GM21526 (cell line): ENCODE measurements at regions not wholly inside any gene's neighbourhood (a gene's known extent, or its start where the extent isn't known, plus 50 kb on each side); places are given as distances from the start of the nearest gene placed in this dataset.
"Not testable (repeated sequence)": the region's sequence is repeated elsewhere in the genome, so short reads cannot be mapped to it uniquely, and the experiment has no call there.

Experiments used
- ATAC-seq: cut with Tn5 transposase; IDR thresholded peaks from one replicate; pipeline ENCODE4 v1.9.1; 2021; ENCODE audit warnings: moderate library complexity; ENCODE audit not compliant: unreplicated experiment, low FRiP score

DNA sequence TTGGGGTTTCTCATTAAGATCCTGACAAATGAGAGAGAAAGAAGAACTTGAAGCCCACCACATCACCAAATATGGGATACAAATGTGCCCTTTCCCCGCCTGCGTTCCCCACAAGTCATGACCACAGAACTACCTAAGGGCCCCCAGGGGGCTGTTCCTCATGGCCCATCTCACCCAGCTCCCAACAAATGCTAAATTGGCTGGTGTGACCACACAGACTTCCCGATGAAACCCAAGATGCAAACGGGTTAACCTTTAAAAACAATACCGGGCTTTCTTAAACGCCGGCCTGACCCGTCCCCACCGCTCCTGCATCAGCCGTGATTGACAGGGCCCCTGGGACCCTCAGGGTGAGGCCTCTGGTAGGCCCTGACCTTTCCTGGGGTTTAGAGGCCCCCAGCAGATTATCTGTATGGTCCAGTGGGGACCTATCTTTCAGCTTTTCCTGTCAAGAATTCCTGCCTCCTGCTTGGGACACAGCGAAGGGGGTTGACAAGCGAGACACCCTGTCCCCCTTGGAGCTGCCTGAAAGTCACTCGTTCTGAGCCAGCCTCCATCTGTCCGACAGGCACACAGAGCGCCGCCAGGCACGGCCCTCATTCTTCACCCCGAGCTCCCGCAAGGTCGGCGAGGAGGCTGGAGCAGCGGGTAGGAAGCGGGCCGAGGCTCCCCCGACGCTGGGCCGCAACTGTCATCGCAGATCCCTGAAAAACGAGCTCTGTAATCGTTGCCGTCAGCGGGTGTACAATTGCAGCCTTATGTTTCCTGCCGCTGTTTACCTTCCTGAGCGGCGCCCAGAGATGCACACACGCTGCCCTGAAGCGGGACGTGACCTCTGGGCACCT is 300.1 kb downstream of the FOXL1 start:
- ATAC-seq: no peak

DNA sequence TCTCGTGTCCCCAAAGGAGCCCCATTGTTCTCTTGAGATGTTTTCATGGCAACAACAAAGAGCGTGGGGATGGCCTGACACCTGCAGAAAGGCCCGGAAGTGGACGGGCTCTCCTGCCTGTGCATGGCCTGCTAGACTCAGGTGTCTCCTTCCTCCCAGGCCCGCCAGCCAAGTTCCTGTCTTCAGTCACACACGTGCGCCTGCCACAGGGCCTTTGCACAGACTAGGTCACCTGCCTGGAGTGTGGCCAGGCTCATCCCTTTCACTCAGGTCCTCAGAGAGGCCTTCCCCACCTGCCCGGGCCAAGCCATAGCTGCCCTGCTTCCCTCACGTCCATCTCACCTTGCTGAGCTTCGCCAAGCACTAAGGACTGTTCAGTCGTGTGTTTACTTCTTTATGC is 300.9 kb downstream of the FOXL1 start:
- ATAC-seq: no peak

DNA sequence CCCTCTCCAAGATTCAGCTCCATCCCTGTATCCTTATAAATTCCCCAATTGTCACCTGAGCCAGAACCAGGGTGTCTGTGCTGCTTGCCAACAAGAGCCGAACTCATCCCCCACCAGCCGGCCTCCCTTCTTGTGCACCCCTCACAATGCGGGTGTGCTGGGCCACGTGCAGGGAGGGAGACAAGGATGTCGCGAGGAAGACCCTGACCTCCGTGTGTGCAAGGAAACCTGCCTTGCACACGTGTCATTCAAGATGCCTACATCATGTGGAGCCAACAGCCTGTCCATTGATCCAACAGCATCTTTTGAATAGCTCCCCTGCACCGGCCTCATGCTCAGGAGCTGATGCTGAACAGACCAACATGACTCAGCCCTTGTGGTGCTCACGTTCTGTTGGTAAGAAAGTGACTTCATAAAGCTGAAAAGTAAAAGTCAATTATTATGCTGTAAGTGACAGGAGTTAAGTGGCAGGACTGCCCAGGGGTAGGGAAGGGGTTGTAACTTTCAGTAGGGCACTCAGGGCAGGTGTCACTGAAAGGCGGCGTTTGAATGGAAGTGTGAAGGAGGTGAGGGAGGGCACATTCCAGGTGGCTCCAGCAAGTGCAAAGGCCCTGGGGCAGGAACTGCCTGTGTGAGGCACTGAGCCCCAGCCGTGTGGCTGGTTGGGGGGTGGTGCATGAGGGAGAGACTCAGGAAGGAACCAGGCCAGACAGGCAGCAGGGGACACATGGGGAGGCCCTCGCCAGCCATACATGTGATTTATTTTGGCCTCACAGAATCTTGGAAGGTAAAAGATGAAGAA is 302.2 kb downstream of the FOXL1 start:
- ATAC-seq: no peak

DNA sequence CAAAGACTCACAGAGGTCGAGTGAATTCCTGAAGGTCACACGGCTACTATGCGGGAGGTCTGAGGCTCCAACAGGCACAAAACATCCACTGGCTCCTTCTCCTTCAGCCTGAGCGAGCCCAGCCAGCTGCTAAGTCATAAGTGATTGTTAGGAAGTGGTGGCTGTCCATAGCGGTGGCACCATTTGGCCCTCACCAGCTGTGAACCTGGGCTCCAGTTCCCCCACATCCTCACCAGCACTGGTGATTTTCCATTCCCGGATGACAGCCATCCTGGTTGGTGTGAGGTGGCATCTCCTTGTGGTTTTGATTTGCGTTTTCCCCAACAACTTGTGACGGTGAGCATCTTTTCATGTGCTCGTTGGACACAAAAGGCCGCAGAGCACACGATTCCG is 302.8 kb downstream of the FOXL1 start:
- no peak for ATAC-seq

DNA sequence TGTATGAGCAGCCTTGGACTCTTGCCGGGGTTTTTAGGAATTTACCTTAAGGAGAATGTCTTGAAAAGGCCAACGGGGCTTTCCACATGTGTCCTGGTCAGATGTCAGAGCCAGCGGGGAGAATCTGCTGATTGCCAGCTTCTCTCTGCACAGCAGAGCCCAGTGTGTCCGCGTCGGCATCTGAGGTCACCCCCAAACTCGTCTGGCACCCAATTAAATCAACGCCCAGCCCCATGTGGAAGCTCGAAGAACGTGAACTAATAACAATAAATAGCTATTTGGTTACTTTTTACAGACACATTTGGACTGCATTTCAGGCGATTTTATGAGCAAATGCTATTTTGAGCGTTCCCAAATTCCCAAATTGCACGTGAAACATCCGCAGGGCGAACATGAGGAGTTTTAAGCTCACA is 303.5 kb downstream of the FOXL1 start:
- ATAC-seq: no peak

DNA sequence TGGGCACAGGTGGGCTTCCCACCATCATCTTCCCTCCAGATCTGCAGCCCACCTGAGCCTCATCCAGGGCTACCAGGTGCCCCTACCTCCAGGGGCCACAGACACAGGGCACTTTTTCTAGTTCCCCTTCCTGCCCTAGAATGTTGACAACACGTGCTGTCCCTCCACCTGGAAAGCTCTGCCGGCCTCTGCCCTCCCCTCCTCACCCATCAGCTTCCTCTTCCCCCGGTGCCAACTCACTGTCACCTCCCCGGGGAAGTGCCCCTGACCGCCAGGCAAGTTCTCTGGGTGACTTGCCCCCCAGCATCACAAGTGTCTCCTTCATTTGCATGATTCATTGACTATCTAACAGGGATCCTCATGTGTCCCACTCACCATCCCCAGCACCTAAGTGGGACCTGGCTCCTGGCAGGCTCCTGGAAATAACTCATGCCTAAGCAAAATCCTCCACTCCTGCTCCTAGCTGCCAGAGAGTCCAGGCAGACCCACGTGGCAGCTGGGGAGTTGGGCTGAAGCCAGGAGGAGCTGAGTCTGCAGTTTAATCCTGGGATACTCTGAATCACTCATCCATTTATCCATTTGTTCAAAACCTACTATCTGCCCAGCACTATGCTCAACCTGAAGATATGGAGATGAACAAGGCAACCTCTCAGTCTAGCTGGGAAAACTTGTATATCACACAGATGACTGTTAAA is 304.4 kb downstream of the FOXL1 start:
- ATAC-seq: no peak

DNA sequence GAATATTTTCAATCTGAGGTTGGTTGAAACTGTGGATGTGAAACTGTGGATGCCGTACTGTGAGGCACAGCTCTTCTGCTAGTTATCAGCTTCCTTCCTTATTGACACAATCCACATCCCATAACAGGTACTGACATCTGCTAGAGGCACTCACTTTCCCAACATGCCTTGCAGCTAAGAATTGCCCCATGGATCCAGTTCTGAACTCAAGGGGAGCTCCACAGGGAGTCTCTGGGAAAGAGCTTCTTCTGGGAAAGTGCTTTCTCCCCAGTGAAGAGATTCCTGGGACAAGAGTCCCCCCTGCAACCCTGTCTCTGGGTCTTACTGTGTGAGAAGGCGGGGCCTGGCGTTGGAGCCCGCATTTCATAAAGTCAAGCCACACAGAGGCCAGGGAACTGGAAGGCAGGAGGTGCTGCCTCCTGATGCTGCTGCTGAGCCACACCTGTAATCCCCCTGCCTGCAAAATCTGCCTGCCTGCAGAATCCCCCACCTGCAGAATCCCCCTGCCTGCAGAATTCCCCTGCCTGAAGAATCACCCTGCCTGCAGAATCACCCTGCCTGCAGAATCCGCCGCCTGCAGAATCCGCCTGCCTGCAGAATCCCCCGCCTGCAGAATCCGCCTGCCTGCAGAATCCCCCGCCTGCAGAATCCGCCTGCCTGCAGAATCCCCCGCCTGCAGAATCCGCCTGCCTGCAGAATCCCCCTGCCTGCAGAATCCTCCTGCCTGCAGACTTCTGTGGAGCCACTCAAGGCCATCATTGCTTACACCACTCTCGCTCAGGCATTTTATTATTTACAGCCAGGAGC is 305.4 kb downstream of the FOXL1 start:
- ATAC-seq: no peak

DNA sequence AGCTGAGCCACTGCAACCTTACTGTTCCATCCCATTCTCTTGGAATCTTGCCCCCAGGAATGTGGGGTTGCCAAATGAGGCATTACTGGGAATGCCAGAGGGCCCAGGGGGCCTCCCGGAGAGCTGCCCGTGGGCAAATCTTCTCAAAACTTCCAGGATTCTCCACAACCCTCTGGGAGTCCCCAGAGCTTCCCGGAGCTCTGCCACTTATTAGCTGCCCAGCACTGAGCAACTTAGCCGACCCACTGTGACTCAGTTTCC is 306.0 kb downstream of the FOXL1 start:
- ATAC-seq: no peak

DNA sequence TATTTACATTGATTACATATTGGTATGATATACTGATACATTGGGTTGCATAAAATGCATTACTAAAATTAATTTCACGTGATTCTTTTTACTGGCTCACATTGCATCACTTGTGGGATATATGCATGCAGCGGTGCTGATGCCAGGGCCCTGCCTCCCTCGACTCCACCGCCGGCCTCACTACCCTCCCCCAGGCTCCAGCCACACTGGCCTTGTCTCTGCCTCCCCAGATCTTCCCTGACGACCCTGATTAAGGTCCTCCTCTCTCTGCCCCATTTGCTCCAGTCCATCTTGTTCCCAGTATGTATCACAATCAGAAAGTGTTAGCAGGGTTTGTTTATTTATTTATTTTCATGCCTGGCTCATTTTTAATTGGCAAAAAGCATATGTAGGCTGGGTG is 306.8 kb downstream of the FOXL1 start:
- no peak for ATAC-seq

DNA sequence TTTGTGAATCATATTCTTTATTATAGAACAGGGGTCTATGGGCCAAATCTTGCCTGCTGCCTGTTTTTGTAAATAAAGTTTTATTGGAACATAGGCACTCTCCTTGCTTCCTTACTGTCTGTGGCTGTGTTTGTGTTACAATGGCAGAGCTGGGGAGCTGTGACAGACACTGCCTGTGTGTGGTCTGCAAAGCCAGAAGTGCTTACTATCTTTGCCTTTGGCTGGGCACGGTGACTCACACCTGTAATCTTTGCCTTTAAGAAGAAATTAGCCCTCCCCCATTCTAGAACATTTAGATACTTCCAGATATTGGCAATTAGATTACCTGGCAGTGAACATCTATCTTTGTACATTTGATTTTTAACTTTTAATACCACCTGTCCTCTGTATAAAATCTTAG is 308.3 kb downstream of the FOXL1 start:
- no peak for ATAC-seq

DNA sequence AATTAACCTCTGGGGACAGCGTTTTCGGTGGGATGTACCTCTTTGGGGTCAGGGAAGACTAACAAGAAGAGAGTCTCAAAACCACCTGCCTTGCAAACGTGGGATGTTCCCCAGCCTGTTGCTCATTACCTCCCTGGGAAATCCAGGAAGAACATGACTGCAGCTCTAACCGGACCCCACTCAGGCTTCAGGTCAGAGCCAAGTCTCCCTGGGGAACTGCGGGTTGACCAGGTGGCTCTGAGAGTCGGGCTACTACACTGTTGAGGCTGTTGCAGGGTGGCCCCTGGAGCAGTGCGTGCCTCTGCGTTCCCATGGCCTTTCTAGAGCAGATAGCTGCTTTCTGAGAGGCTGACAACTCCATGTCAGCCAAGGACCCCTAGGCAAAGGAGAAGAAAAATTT is 309.1 kb downstream of the FOXL1 start:
- ATAC-seq: no peak

DNA sequence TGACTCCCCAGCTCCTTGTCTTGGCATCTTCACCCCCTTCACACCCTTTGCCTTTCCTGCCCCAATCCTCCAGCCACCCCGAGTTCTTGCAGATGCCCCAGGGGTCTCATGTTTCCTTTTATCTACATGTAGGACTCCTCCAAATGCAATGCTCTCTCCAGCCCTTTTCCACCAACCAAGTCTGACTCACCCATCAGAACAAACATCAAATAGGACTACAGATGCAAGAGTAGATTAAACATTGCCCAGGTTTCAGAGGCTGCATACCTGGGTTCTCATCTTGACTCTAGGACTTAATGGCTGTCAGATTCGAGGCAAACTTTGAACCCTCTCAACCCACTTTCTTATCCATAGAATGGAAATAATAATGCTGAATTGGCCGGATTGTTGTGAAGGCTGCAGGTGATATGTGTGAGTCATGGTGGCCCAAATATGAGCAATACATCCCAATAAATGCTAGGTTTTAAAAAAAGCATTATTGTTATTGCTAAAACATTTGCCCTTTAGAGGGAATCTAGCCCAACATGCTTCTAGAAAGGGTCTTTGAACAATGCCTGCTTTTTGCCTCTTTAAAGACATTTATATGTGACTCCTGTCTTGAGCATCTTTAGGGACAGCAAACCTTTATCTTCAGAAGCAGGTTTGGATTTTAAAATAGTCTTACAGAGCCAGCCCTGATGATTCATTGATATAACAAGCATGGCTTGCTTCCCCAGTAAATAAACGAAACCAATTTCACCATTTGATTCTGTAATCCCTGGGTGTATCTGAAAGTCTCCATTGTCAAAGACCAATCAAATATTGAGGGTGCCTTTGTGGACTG is 310.1 kb downstream of the FOXL1 start:
- ATAC-seq: no peak

DNA sequence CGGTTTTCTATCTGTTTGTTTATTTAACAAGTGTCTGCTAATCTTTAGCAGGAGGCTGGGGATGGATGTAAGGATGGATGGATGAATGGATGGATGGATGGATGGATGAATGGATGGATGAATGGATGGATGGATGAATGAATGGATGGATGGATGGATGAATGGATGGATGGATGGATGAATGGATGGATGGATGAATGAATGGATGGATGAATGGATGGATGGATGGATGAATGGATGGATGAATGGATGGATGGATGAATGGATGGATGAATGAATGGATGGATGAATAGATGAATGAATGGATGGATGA is 310.7 kb downstream of the FOXL1 start:
- ATAC-seq: not testable (repeated sequence)

DNA sequence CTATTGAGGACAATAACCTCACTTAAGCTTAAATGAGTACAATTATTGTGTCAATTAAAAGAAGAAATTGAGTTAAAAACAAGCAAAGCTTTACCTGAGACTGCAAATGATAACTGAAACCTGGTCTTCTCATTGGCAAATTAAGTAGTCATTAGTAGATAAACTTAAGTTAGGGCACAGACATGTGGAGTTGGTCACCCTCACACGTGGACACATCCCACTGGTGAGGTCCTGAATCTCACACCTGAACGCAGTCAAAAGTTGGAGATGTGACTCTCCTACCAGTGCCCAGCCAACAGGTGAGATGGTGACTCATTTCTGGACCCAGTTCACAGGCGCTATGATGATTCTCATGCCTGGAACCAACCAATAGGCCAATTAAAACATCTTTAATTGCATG is 311.6 kb downstream of the FOXL1 start:
- ATAC-seq: no peak

DNA sequence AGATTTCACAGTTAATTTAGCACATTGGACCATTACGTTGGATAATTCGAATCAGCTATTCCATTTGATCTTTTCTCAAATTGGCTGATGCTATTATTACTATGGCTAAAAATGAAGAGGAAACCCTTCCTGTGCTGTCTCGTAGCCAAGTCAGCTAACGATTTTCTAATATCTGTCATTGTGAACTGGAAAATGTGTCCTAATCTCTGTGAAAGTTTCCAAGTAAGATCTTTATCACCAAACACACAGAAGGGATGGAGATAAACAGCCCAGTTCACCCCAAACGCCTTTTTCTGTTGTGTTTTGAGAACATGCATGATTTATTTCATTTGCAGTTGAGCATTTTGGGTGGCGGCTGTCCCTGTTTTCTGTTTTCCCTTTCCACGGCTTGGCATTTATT is 312.8 kb downstream of the FOXL1 start:
- ATAC-seq: no peak

DNA sequence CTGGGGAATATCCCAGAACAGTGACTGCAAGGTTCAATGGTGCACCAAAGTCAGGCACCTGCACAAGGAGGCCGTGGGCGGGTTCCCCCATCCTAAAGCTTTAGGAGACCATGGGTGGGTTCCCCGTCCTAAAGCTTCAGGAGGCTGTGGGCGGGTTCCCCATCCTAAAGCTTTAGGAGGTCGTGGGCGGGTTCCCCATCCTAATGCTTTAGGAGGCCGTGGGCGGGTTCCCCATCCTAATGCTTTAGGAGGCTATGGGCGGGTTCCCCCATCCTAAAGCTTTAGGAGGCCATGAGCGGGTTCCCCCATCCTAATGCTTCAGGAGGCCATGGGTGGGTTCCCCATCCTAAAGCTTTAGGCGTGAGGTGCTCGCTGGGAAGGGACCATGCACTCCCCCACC is 313.3 kb downstream of the FOXL1 start:
- ATAC-seq: no peak

DNA sequence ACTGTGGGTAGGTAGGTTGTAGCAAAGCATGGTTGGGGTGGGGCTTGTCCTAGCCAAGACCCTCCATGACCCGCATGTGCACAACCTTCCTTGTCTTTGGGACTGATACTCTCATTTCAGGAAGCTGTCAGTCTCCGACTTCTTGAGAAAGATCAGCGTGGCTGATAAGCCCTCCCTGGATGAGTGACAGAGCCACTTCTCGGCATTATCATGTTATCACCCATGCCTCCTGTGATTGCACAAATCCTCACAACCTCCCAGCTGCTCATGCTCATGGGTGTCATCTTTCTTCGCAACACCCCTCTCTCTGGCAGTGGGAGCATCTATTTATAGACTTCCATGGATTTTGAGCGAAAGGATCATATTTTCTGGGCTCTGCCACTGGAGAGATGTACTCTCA is 314.2 kb downstream of the FOXL1 start:
- no peak for ATAC-seq

DNA sequence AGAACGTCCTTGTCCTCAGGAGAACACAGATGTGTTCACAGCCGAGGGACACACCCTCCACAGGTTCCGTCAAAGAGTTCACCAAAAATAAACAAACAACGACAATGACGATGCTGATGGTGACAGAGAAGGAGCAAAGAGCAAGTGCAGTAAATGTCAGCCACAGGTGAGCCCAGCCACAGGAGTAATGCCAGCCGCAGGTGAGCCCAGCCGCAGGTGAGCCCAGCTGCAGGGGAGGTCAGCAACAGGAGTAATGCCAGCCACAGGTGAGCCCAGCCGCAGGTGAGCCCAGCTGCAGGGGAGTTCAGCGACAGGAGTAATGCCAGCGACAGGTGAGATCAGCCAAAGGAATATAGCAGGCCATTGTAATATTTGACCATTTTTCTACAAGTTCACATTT is 315.2 kb downstream of the FOXL1 start:
- no peak for ATAC-seq

DNA sequence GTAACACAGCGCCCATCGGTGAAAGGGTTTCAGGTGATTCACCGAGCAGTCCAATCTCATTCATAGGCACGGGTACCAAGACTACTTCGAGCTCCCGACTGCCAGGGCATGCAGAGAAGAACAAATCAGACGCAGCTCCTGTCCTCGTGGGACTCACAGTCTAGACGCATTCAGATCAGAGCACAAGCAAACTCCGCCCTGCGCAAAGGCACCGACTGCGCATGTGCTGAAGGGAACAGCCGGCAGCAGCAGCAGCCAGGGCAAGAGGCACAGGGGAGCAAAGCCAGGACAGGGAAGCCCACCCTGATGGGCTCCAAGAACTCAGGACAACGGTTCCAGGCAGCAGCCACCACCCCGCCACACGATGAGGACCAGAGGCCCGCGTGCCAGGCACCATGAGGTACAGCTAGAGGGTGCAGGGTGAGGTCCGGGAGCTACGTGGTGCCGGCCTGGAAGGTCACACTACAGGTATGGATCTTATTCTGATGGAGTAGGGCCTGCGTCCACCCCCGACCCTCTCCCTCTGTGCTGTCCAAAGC is 315.7 kb downstream of the FOXL1 start:
- no peak for ATAC-seq

DNA sequence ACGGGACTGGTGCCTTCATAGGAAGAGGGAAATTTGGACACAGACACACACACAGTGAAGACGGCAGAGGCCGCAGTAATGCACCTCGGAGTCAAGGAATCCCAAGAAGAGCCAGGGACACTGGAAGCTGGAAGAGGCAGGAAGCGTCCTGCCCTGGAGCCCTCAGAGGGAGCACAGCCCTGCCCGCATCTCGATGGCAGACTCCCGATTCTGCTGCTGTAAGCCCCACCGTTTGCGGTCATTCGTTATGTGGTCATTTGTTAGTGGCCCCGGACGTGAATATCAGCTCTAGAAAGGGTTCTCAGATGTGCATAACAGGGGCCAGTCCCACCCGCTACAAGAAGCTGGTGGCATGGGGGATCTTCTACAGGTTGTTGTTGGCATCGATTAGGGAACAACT is 316.6 kb downstream of the FOXL1 start:
- ATAC-seq: no peak
